ENCODE measurements at regions not wholly inside any gene's neighbourhood (a gene's known extent, or its start where the extent isn't known, plus 50 kb on each side); places are given as distances from the start of the nearest gene placed in this dataset.

DNA sequence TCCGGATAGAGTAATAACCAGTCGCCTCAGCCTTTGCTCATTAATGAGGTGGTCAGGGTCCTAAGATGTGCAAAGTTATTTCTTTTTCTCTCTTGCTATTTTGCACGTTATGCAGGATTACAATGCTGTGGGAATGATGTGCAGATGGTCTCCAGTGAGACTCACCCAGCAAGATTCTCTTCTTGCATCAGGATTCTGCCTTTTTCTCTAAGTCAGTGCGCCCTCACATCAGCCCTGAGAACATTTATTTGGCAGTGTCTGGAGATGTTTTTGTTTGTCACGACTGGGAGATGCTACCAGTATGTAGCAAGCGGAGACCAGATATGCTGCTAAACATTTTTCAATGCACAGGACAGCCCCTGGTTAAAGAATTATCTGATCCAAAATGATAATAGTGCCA is 280.3 kb upstream of the WWC1 start:
- H3K79me2 ChIP-seq (ENCODE audit: control insufficient read depth, insufficient read depth, low read length): no peaks in the 10 kb centered on the region
- no peak overlapping the region for H3K9ac ChIP-seq (ENCODE audit: low read length)
- ATAC-seq (ENCODE audit: low read depth) (no peak), DNase-seq (no peak)
- Mint-ChIP-seq H3K4me3 (no peak overlapping the region), H3K27ac (no peak overlapping the region), H3K27me3 (no peaks in the 10 kb centered on the region), H3K4me1 (no peaks in the 10 kb centered on the region), H3K9me3 (ENCODE audit: insufficient read depth) (no peaks in the 10 kb centered on the region)
- no peaks in the 10 kb centered on the region for H3K27me3 ChIP-seq (replicated peaks in 1 of 4; ENCODE audit: control extremely low read depth in 1 of 4, control insufficient read depth in 3 of 4, insufficient read depth in 4 of 4, low read length in 3 of 4)
- no peak overlapping the region for H3K27ac ChIP-seq (ENCODE audit: low read length in 2 of 2)
- POLR2A ChIA-PET: no interaction called here
- CTCF ChIA-PET: no interaction called here
- intact Hi-C loops (cut with micrococcal nuclease): no loop called here
- TF ChIP-seq, protein P1, sequence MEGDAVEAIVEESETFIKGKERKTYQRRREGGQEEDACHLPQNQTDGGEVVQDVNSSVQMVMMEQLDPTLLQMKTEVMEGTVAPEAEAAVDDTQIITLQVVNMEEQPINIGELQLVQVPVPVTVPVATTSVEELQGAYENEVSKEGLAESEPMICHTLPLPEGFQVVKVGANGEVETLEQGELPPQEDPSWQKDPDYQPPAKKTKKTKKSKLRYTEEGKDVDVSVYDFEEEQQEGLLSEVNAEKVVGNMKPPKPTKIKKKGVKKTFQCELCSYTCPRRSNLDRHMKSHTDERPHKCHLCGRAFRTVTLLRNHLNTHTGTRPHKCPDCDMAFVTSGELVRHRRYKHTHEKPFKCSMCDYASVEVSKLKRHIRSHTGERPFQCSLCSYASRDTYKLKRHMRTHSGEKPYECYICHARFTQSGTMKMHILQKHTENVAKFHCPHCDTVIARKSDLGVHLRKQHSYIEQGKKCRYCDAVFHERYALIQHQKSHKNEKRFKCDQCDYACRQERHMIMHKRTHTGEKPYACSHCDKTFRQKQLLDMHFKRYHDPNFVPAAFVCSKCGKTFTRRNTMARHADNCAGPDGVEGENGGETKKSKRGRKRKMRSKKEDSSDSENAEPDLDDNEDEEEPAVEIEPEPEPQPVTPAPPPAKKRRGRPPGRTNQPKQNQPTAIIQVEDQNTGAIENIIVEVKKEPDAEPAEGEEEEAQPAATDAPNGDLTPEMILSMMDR (IDR thresholded peaks at IDR 0.05): no peak
- TF ChIP-seq EZH2 (IDR thresholded peaks at IDR 0.05; ENCODE audit: borderline replicate concordance, insufficient read depth, low read depth, low read length, poor library complexity, severe bottlenecking): no peak
- H3K9me3 ChIP-seq (ENCODE audit: control extremely low read depth in 1 of 3, control insufficient read depth in 2 of 3, insufficient read depth in 1 of 3, low read length in 2 of 3): peaks cover 0 to 5% (median 0%) of the 10 kb centered on the region in 3 donors
- no peaks in the 10 kb centered on the region for H4K20me1 ChIP-seq (ENCODE audit: control insufficient read depth, insufficient read depth, low read length, poor library complexity, severe bottlenecking)
- H3K4me2 ChIP-seq (replicated peaks; ENCODE audit: low read depth, low read length, poor library complexity, severe bottlenecking): no peak overlapping the region
- no peak overlapping the region for H3K4me3 ChIP-seq (ENCODE audit: control extremely low read depth in 1 of 5, extremely low read depth in 1 of 5, insufficient read depth in 1 of 5, low read depth in 2 of 5, low read length in 4 of 5)
- WGBS (ENCODE audit: insufficient coverage): 100% methylated on average over 2 of the region's 6 CpGs
- H3K36me3 ChIP-seq (replicated peaks in 1 of 2; ENCODE audit: control extremely low read depth in 1 of 2, control insufficient read depth in 1 of 2, extremely low read depth in 1 of 2, insufficient read depth in 2 of 2, low read length in 1 of 2): no peaks in the 10 kb centered on the region
- H3K4me1 ChIP-seq (ENCODE audit: control insufficient read depth in 2 of 2, insufficient read depth in 2 of 2, low read length in 2 of 2): no peaks in the 10 kb centered on the region
- no peak overlapping the region for H2AFZ ChIP-seq (ENCODE audit: insufficient read depth, low read depth, low read length, poor library complexity, severe bottlenecking)

DNA sequence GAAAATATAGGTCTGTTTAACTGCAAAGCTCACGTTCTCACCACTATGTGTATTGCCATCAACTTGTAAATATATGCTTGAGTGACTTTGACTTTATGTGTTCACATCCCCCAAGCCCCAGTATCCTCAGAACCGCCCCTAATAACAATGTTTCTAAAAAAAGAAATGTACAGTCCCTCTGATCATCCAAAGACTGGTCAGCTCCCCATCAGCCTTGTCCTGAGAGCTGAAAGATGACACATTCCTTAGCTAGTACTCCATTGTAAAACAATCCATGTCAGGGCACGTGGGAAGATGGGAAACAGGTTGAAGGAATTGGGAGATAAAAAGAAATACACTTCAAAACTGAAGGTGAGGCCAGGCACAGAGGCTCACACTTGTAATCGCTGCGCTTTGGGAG is 279.4 kb upstream of the WWC1 start:
- Mint-ChIP-seq H3K9me3 (ENCODE audit: insufficient read depth) (no peaks in the 10 kb centered on the region), H3K4me3 (no peak overlapping the region), H3K27me3 (no peaks in the 10 kb centered on the region), H3K27ac (no peak overlapping the region), H3K4me1 (no peaks in the 10 kb centered on the region)
- no peak for TF ChIP-seq EZH2 (IDR thresholded peaks at IDR 0.05; ENCODE audit: borderline replicate concordance, insufficient read depth, low read depth, low read length, poor library complexity, severe bottlenecking)
- TF ChIP-seq, protein P1 (IDR thresholded peaks at IDR 0.05): no peak
- Histone ChIP-seq H3K79me2 (ENCODE audit: control insufficient read depth, insufficient read depth, low read length) (no peaks in the 10 kb centered on the region), H4K20me1 (ENCODE audit: control insufficient read depth, insufficient read depth, low read length, poor library complexity, severe bottlenecking) (no peaks in the 10 kb centered on the region), H3K4me3 (ENCODE audit: control extremely low read depth in 1 of 5, extremely low read depth in 1 of 5, insufficient read depth in 1 of 5, low read depth in 2 of 5, low read length in 4 of 5) (no peak overlapping the region), H3K36me3 (replicated peaks in 1 of 2; ENCODE audit: control extremely low read depth in 1 of 2, control insufficient read depth in 1 of 2, extremely low read depth in 1 of 2, insufficient read depth in 2 of 2, low read length in 1 of 2) (no peaks in the 10 kb centered on the region), H3K9ac (ENCODE audit: low read length) (no peak overlapping the region), H3K27me3 (replicated peaks in 1 of 4; ENCODE audit: control extremely low read depth in 1 of 4, control insufficient read depth in 3 of 4, insufficient read depth in 4 of 4, low read length in 3 of 4) (no peaks in the 10 kb centered on the region), H3K27ac (ENCODE audit: low read length in 2 of 2) (no peak overlapping the region), H3K4me1 (ENCODE audit: control insufficient read depth in 2 of 2, insufficient read depth in 2 of 2, low read length in 2 of 2) (no peaks in the 10 kb centered on the region), H2AFZ (ENCODE audit: insufficient read depth, low read depth, low read length, poor library complexity, severe bottlenecking) (no peak overlapping the region), H3K4me2 (replicated peaks; ENCODE audit: low read depth, low read length, poor library complexity, severe bottlenecking) (no peak overlapping the region), H3K9me3 (ENCODE audit: control extremely low read depth in 1 of 3, control insufficient read depth in 2 of 3, insufficient read depth in 1 of 3, low read length in 2 of 3) (peaks cover 0 to 5% (median 0%) of the 10 kb centered on the region in 3 donors)
- DNase-seq: no peak
- POLR2A ChIA-PET: no interaction called here
- no CpG with 5 or more reads among the region's 5 CpGs for WGBS (ENCODE audit: insufficient coverage)
- CTCF ChIA-PET: no interaction called here
- intact Hi-C loops (cut with micrococcal nuclease): no loop called here
- ATAC-seq (ENCODE audit: low read depth): no peak
